ENCODE measurements at regions not wholly inside any gene's neighbourhood (a gene's known extent, or its start where the extent isn't known, plus 50 kb on each side); places are given as distances from the start of the nearest gene placed in this dataset.

GRCh38 chr9:107730666-107731065 is 241.1 kb upstream of the KLF4 start:
- DNase-seq, result peak; percentile 18

GRCh38 chr9:107727086-107727780 is 237.7 kb upstream of the KLF4 start:
- DNase-seq, result no peak

GRCh38 chr9:107723015-107723414 is 233.4 kb upstream of the KLF4 start:
- no peak for DNase-seq

DNA sequence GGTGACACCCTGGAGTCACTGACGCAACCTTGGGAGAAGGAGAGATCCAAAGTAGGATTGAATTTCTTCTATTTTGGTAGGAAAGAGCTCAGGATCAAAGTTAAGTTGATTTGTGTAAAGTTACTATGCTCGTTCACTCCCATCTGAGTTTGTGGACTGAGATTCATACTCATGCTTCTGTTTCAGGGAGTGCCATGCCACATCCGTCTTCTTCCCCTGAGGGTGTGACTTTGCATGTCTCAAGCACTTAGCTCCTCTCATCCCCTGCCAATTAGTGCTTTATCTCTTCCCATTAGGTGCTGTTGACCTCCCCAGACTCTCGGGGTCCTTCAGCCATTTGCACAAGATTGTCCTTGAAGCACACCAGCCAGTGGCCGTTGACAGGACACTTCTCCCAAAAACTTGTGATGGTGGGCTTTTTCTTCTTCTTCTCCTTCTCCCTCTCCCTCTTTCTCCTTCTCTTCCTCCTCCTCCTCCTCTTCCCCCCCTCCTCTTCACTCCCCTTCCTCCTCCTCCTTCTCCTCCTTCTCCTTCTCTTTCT is 232.2 kb upstream of the KLF4 start:
- no peak for DNase-seq

DNA sequence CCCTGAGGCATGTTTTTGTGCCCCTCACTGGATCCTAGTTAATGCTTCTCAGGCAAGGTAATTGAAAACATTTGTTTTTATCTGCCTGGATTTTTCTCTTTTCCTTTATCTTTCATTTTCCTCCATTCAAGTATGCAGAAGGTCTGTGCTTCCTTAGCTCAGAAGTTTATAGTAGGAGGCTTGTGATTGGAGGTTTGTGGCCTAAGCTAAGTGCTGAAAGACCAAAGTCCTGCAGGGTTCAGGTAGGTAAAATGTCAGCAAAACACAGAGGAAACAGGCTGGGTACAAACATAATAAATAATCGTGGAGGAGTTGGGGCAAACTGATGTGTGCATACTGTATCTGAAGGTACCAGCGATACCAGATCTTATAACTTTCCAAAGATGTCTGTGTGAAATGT is 230.9 kb upstream of the KLF4 start:
- no peak for DNase-seq

DNA sequence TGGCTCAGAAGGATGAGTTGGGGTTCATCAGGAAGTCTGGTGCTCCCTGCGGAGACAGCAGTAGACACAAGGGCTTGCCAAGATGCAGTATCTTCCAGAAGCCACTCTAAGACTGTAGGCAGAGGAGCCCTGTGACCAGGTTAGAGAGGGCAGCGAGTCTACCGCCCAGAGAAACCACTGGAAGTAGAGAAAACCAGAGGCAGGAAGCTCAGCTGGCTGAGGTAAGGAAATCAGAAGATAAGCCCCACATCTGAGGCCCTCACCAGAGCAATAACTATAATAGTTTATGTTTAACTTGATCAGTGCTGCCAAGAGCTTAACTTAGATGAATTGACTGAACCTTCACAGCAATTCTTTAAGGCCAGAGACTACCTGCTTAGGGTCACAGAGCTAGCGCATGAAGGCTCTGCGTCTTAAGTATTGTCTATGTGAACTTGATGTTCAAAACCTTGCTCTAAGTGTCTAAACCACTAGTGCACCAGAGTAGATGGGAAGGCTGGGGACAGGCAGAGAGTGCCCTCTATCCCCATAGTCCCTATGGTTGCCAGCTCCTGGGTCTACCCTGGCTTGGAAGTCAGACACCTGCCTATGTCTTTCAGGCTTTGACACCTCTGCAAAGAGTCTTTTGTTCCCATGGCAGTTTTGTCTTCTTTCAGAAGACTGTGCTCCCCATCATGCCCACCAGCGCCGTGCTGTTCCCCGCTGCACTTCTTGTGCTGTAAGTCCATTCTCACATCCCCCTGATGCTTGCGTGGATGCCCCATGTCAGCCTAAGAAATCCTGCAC is 228.2 kb upstream of the KLF4 start:
- no peak for DNase-seq

DNA sequence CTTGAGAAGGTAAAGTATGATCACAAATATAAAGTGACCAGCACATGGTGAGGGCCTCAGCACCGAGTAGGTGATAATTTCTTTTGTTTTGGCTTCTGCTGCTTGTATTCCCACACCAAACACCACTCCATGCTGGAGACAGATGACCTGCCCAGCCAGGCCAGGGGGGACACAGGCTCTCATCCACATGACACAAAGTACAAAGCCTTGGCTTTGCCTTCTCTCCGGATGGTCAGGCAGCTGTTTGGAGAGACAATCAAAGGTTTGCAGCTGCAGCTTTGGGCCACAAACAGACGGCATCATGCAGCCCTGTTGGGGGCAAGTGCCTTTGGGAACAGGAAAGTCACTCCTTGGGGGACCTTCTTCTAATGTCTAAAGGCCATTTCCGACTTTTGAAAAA is 226.2 kb upstream of the KLF4 start:
- DNase-seq, result no peak

GRCh38 chr9:107713470-107713869 is 223.9 kb upstream of the KLF4 start:
- DNase-seq, result no peak

GRCh38 chr9:107712390-107712789 is 222.8 kb upstream of the KLF4 start:
- no peak for DNase-seq

GRCh38 chr9:107711542-107711941 is 222.0 kb upstream of the KLF4 start:
- peak; percentile 60 for DNase-seq

DNA sequence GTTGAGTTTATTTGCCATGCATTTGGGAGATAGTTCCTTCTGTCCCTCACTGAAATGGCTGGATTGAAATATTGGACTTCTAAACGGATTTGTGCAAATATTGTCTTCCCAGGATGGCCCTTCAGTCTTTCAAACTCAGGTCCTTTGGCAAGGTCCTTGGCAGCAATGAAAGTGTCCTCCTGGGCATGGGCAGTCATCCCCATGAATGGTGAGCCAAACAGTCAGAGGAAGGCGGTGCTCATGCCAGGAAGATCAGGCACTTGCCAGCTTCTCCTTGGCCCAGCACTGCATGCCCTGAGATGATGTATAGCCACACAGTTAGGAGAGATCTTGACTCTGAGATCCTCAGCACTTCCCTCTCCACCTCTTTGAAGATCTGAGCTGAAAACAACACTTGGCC is 221.4 kb upstream of the KLF4 start:
- DNase-seq, result no peak

GRCh38 chr9:107710546-107710945 is 221.0 kb upstream of the KLF4 start:
- no peak for DNase-seq

GRCh38 chr9:107708791-107709190 is 219.2 kb upstream of the KLF4 start:
- DNase-seq, result no peak

- DNase-seq, result no peak
Observed at GRCh38 chr9:107707915-107708441, 218.4 kb upstream of the KLF4 start.

DNA sequence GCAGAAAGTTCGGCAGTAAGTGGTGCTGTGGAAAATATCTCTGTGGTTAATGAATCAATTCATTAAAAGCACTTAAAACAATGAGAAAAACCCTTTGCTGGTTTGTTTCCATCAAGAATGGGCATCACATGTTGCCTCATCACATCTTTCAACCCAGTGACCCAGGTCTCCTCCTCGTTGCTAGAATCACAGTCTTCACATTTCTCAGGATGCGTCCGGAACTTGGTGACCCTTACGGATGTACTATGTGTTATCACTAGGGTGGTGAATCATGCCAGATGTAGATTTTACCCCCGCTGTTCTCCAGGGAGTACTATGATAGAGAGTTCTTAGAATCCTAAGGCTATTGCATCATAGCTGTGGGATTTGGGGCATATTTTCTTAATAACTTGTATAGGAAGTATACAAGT is 217.9 kb upstream of the KLF4 start:
- DNase-seq, result no peak

DNA sequence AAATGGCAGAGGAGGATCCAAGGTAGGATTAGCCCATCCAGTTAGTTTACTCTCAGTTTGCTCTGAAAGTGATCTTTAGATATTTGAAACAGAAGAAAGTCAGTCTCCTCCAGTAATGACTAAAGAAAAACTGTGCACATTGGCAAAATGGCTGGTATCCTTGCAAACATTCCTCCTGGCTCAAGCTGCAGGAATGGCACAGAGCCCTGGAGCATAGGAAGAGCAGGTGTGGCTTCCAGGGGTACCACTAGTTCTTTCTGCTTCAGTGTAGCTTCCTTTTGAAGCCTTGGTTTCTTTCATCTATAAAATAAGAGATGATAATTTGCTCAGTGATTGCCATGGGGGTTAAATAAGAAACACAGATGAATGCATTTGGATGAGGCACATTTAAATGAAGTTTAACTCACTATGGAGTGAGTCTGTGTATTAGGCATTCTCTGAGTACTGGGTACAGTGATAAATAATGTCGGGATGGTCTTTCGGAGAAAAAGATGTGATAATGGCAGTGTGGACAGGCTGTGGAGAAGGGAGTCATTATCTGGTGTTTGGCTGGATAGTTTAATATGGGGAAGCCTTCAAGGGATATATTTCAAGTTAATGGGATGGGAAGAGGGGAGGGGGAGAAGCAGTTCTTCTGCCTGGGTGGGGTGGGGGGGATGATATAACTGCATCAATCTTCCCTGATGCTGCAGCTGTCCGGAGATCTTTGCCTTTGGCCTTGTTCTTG is 217.3 kb upstream of the KLF4 start:
- no peak for DNase-seq

GRCh38 chr9:107705521-107705920 is 216.0 kb upstream of the KLF4 start:
- no peak for DNase-seq

DNA sequence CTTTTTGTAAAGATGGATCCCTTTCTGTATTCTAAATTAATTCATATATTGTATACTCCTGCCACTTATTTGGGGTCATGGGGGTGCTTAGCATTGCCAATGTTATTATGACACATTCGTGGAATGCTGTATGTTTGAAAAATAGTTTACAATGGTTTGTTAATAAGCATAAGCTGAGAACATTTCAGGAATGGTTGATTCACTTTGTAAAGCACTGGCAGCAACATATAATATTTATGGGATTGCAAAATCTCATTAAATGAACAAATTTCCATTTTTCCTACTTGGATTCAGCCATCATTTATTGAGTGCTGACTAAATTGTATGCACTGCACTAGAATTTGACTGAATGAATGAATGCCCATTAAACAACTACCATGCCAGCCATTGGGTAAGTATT is 215.2 kb upstream of the KLF4 start:
- no peak for DNase-seq

DNA sequence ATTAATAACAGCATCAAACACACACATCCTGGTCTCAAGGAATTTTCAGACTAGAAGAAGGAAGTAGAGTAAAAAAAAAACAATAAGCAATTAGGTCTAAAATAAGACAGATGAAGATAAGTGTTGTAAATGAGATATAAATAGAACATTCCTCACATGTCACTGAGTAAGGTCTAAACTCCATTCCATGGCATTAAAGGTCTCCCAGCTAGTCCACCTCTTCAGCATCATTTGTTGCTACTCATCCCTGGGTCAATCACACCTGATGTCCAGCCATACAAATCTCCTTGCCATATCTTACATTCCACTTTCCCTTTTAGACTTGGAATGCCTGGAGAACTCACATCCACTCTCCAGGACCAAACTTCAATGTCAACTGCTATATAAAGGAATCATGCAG is 214.1 kb upstream of the KLF4 start:
- no peak for DNase-seq

GRCh38 chr9:107700847-107701246 is 211.3 kb upstream of the KLF4 start:
- DNase-seq, result no peak

- no peak for DNase-seq
Observed at GRCh38 chr9:107699231-107699630, 209.7 kb upstream of the KLF4 start.

DNA sequence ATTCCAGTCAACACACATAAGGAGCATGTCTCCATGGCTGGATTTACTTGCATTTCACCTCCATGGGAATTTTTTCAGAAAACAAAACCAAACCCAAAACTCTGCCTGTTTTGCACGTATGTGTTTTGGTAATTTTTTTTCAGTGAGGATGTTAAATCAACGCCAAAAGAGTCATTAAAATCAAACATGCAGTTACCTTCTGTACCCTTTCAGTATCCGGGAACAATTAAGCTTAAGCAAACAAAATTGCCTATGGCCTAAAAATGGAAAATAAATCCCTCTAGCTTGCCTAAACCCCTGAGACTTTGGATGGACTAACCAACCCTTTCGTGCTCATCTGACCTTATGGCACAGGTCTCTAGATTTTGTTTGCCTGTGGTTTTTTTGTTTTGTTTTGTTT is 209.2 kb upstream of the KLF4 start:
- no peak for DNase-seq

GRCh38 chr9:107696302-107696701 is 206.7 kb upstream of the KLF4 start:
- no peak for DNase-seq
